HCT116 (cell line): ENCODE measurements at regions not wholly inside any gene's neighbourhood (a gene's known extent, or its start where the extent isn't known, plus 50 kb on each side); places are given as distances from the start of the nearest gene placed in this dataset.

Experiments used
- FOSL1 ChIP-seq: IDR thresholded peaks from 2 replicates; pipeline ENCODE4 v1.6.1; 2012; ENCODE audit warnings: low read depth
- ZNF274 ChIP-seq: fragments of 200-500 bp; sonication (Bioruptor generic); IDR thresholded peaks from 2 replicates; pipeline ENCODE4 v1.6.1; 2014; ENCODE audit warnings: mild to moderate bottlenecking, low read depth, low read length, inconsistent platforms

- no peak for TF ChIP-seq ZNF274
- no peak for TF ChIP-seq FOSL1
Measured at GRCh38 chr14:101643651-101644050, 82.4 kb downstream of the DIO3 start.
